ENCODE measurements at regions not wholly inside any gene's neighbourhood (a gene's known extent, or its start where the extent isn't known, plus 50 kb on each side); places are given as distances from the start of the nearest gene placed in this dataset.
"Not testable (repeated sequence)": the region's sequence is repeated elsewhere in the genome, so short reads cannot be mapped to it uniquely, and the experiment has no call there.

DNA sequence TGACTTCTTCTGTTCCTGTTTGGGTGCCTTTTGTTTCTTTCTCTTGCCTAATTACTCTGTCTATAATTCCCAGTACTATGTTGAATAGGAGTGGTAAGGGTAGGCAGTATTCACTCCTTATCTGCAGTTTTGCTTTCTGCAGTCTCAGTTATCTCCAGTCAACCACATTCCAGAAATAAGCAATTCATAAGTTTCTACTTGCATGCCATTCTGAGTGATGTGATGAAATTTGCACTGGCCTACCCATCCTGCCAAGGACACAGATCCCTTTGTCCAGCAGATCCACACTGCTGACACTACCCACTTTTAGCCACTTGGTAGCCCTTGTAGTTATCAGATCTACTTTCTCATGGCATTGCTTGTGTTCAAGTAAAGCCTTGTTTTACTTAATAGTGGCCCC is 971.6 kb upstream of the INTU start:
- no peak for TF ChIP-seq POLR2AphosphoS5 (IDR thresholded peaks at IDR 0.05)
- no peak for TF ChIP-seq POLR2A (IDR thresholded peaks at IDR 0.05)
- TF ChIP-seq, protein P1, sequence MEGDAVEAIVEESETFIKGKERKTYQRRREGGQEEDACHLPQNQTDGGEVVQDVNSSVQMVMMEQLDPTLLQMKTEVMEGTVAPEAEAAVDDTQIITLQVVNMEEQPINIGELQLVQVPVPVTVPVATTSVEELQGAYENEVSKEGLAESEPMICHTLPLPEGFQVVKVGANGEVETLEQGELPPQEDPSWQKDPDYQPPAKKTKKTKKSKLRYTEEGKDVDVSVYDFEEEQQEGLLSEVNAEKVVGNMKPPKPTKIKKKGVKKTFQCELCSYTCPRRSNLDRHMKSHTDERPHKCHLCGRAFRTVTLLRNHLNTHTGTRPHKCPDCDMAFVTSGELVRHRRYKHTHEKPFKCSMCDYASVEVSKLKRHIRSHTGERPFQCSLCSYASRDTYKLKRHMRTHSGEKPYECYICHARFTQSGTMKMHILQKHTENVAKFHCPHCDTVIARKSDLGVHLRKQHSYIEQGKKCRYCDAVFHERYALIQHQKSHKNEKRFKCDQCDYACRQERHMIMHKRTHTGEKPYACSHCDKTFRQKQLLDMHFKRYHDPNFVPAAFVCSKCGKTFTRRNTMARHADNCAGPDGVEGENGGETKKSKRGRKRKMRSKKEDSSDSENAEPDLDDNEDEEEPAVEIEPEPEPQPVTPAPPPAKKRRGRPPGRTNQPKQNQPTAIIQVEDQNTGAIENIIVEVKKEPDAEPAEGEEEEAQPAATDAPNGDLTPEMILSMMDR (IDR thresholded peaks at IDR 0.05): no peak
- no peak for TF ChIP-seq EP300 (IDR thresholded peaks at IDR 0.05)
- no peak overlapping the region for H3K4me3 ChIP-seq
- H3K36me3 ChIP-seq: no peaks in the 10 kb centered on the region
- H3K27ac ChIP-seq: no peak overlapping the region
- DNase-seq (no peak), ATAC-seq (ENCODE audit: low FRiP score in 2 of 2) (no peak)
- no peaks in the 10 kb centered on the region for H3K27me3 ChIP-seq
- no peaks in the 10 kb centered on the region for H3K9me3 ChIP-seq
- no peaks in the 10 kb centered on the region for H3K4me1 ChIP-seq

DNA sequence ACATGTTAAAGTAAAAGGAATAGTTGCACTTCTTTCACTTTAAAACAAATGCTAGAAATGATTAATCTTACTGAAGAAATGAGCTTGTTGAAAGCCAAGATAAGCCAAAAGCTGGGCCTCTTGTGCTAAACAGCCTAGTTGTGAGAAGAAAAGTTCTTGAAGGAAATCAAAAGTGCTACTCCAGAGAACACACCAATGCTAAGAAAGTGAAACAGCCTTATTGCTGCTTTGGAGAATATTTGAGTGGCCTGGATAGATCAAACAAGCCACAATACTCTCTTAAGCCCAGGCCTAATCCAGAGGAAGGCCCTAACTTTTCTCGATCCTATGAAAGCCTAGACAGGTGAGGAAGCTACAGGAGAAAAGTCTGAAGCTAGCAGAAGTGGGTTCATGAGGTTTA is 967.9 kb upstream of the INTU start:
- Histone ChIP-seq H3K9me3 (no peaks in the 10 kb centered on the region), H3K27me3 (no peaks in the 10 kb centered on the region), H3K36me3 (no peaks in the 10 kb centered on the region), H3K4me1 (no peaks in the 10 kb centered on the region), H3K27ac (no peak overlapping the region), H3K4me3 (no peak overlapping the region)
- no peak for TF ChIP-seq POLR2AphosphoS5 (IDR thresholded peaks at IDR 0.05)
- TF ChIP-seq, protein P1 (IDR thresholded peaks at IDR 0.05): no peak
- DNase-seq: no peak
- 50 to 74% methylated on average over 1 of the region's 1 CpG for WGBS, 2 donors
- no peak for ATAC-seq (ENCODE audit: low FRiP score in 2 of 2)

DNA sequence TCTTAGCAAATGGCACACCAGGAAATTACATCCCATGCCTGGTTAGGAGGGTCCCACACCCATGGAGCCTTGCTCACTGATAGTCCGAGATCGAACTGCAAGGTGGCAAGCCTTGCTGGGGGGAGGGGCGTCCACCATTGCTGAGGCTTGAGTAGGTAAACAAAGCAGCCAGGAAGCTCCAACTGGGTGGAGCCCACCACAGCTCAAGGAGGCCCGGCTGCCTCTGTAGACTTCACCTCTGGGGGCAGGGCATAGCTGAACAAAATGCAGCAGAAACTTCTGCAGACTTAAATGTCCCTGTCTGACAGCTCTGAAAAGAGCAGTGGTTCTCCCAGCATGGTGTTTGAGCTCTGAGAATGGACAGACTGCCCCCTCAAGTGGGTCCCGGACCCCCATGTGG is 962.7 kb upstream of the INTU start:
- H3K4me1 ChIP-seq; H3K27me3 ChIP-seq; H3K27ac ChIP-seq; ATAC-seq (ENCODE audit: low FRiP score in 2 of 2); H3K36me3 ChIP-seq; H3K4me3 ChIP-seq; DNase-seq; H3K9me3 ChIP-seq: not testable (repeated sequence)
- 65 to 71% methylated on average over 3 to 4 of the region's 5 CpGs for WGBS, 2 donors

DNA sequence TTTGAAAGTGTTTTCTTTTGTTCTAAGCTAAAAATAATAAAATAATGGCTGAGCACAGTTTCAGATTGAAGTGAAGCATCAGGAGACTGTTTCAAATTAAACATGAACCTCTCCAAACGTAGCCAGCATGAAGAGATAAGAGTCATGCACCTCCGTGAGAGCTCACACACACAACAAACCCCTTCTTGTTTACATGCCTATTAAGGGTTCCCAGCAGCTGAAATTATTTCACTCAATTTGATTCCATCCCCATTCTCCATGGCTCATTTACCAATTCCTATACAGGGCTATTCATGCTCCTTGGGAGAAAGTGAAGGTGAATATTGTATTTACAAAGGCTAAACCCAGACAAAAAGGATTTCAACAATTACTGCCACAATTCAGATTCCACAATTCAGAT is 954.1 kb upstream of the INTU start:
- Histone ChIP-seq H3K9me3 (no peaks in the 10 kb centered on the region), H3K27me3 (no peaks in the 10 kb centered on the region), H3K36me3 (no peaks in the 10 kb centered on the region), H3K4me3 (no peak overlapping the region), H3K4me1 (no peaks in the 10 kb centered on the region), H3K27ac (no peak overlapping the region)
- 54 to 63% methylated on average over 2 of the region's 2 CpGs for WGBS, 2 donors
- no peak for TF ChIP-seq POLR2A (IDR thresholded peaks at IDR 0.05)
- TF ChIP-seq, protein P1 (IDR thresholded peaks at IDR 0.05): no peak
- TF ChIP-seq POLR2AphosphoS5 (IDR thresholded peaks at IDR 0.05): no peak
- TF ChIP-seq EP300 (IDR thresholded peaks at IDR 0.05): no peak
- ATAC-seq (ENCODE audit: low FRiP score in 2 of 2) (no peak), DNase-seq (no peak)

DNA sequence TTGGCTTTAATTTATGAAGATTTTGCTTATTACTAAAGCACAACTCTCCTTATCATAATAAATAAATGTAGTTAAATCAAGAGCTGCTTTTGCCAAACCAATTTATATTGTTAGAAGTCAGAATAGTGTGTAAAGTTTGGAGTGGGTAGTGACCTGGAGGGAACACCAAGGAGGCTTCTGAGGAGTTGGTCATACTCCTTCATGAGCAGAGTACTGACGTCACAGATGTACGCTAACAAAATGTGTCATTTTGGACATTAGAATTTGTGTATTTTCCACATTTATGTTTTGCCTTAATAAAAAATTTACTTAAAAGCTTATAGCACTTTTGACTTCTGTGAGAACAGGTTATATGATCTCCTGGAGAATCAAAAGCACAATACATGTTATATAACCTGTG is 953.5 kb upstream of the INTU start:
- ATAC-seq (ENCODE audit: low FRiP score in 2 of 2) (no peak), DNase-seq (no peak)
- 46 to 66% methylated on average over 2 of the region's 2 CpGs for WGBS, 2 donors
- TF ChIP-seq EP300 (IDR thresholded peaks at IDR 0.05): no peak
- no peak for TF ChIP-seq POLR2AphosphoS5 (IDR thresholded peaks at IDR 0.05)
- Histone ChIP-seq H3K4me1 (no peaks in the 10 kb centered on the region), H3K27me3 (no peaks in the 10 kb centered on the region), H3K4me3 (no peak overlapping the region), H3K36me3 (no peaks in the 10 kb centered on the region), H3K9me3 (no peaks in the 10 kb centered on the region), H3K27ac (no peak overlapping the region)

DNA sequence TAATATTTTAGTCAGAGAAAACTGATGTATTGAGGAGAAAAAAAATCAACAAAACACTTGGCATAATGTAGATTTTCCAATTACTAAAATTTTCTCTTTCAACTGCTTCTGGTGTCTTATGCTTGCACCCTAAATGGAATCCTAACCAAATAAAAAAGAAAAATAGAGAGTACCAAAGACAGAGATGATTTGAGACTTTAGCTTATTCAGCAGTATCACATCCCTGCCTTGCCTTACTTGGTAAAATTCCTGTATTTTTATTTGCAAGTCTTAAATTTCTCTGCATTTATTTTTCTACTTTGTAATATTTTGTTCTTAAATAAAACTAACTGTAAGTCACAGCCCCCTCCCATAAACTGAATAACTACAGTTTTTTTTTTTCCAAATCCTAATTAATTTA is 950.5 kb upstream of the INTU start:
- Histone ChIP-seq H3K4me1 (no peaks in the 10 kb centered on the region), H3K9me3 (no peaks in the 10 kb centered on the region), H3K4me3 (no peak overlapping the region), H3K27me3 (no peaks in the 10 kb centered on the region), H3K27ac (no peak overlapping the region), H3K36me3 (no peaks in the 10 kb centered on the region)
- DNase-seq (no peak), ATAC-seq (ENCODE audit: low FRiP score in 2 of 2) (no peak)
- TF ChIP-seq POLR2A (IDR thresholded peaks at IDR 0.05) (no peak), EP300 (IDR thresholded peaks at IDR 0.05) (no peak), POLR2AphosphoS5 (IDR thresholded peaks at IDR 0.05) (no peak)
- TF ChIP-seq, protein P1 (IDR thresholded peaks at IDR 0.05): no peak
